ENCODE measurements at regions not wholly inside any gene's neighbourhood (a gene's known extent, or its start where the extent isn't known, plus 50 kb on each side); places are given as distances from the start of the nearest gene placed in this dataset.

DNA sequence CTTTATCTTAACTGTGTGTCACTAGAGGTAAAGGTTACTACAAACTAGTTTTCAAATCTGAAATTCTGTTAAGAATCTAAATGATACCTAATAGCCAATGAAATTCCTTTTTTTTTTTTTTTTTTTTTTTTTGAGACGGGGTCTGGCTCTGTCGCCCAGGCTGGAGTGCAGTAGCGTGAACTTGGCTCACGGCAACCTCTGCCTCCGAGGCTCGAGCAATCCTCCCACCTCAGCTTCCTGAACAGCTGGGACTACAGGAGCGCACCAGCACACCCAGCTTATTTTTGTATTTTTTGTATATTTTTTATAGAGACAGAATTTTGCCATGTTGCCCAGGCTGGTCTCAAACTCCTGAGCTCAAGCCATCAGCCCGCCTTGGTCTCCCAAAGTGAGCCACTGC lies 160.3 kb upstream of the NEBL start:
- no peak for FAIRE-seq

DNA sequence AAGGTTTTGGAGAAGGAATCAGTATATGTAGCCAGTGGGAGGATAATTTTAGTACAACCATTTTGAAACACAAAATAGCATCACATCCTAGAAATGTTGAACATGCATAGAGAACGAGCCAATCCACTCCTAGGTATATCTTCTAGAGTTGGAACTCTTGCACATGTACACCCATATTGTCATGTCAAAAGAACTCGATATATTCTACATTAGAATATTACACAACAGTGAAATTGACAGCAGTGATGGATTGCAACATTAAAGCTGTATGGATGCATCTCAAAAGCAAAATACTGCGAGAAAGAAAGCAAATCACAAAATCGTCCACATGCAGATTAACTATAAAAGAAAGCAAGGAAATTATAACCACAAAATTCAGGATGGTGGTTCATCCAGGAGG lies 159.3 kb upstream of the NEBL start:
- H3K4me1 ChIP-seq (ENCODE audit: control insufficient read depth in 2 of 3, insufficient read depth in 2 of 3, low read depth in 1 of 3, low read length in 3 of 3): no peaks in the 10 kb centered on the region
- no peak overlapping the region for H3K4me3 ChIP-seq (ENCODE audit: low read length in 3 of 3)
- H3K36me3 ChIP-seq (ENCODE audit: control insufficient read depth in 2 of 3, insufficient read depth in 3 of 3, low read length in 3 of 3): no peaks in the 10 kb centered on the region
- no peaks in the 10 kb centered on the region for H3K27me3 ChIP-seq (ENCODE audit: control insufficient read depth, insufficient read depth, low read length)
- intact Hi-C loops (cut with DNase I): no loop called here
- H3K9me3 ChIP-seq (ENCODE audit: control insufficient read depth in 2 of 3, insufficient read depth in 1 of 3, low read length in 3 of 3): peaks cover 0 to 4% (median 0%) of the 10 kb centered on the region in 3 donors
- no peak overlapping the region for H3K27ac ChIP-seq (ENCODE audit: low read depth in 2 of 2, low read length in 2 of 2)
- DNase-seq: no peak
- TF ChIP-seq, protein P1, sequence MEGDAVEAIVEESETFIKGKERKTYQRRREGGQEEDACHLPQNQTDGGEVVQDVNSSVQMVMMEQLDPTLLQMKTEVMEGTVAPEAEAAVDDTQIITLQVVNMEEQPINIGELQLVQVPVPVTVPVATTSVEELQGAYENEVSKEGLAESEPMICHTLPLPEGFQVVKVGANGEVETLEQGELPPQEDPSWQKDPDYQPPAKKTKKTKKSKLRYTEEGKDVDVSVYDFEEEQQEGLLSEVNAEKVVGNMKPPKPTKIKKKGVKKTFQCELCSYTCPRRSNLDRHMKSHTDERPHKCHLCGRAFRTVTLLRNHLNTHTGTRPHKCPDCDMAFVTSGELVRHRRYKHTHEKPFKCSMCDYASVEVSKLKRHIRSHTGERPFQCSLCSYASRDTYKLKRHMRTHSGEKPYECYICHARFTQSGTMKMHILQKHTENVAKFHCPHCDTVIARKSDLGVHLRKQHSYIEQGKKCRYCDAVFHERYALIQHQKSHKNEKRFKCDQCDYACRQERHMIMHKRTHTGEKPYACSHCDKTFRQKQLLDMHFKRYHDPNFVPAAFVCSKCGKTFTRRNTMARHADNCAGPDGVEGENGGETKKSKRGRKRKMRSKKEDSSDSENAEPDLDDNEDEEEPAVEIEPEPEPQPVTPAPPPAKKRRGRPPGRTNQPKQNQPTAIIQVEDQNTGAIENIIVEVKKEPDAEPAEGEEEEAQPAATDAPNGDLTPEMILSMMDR (IDR thresholded peaks at IDR 0.05; ENCODE audit: borderline replicate concordance, extremely low read depth, insufficient read depth): no peak
- FAIRE-seq: no peak
- no peak overlapping the region for H3K9ac ChIP-seq (ENCODE audit: low read length in 3 of 3)

More for the DNA sequence above, 160.3 kb upstream of the NEBL start:
- intact Hi-C loops (cut with DNase I): no loop called here
- H3K36me3 ChIP-seq (ENCODE audit: control insufficient read depth in 2 of 3, insufficient read depth in 3 of 3, low read length in 3 of 3): no peaks in the 10 kb centered on the region
- TF ChIP-seq, protein P1 (IDR thresholded peaks at IDR 0.05; ENCODE audit: borderline replicate concordance, extremely low read depth, insufficient read depth): no peak
- no peak for DNase-seq
- H3K27ac ChIP-seq (ENCODE audit: low read depth in 2 of 2, low read length in 2 of 2): no peak overlapping the region
- H3K9ac ChIP-seq (ENCODE audit: low read length in 3 of 3): no peak overlapping the region
- peaks cover 0 to 2% (median 0%) of the 10 kb centered on the region in 3 donors for H3K9me3 ChIP-seq (ENCODE audit: control insufficient read depth in 2 of 3, insufficient read depth in 1 of 3, low read length in 3 of 3)
- no peaks in the 10 kb centered on the region for H3K27me3 ChIP-seq (ENCODE audit: control insufficient read depth, insufficient read depth, low read length)
- H3K4me3 ChIP-seq (ENCODE audit: low read length in 3 of 3): no peak overlapping the region
- no peaks in the 10 kb centered on the region for H3K4me1 ChIP-seq (ENCODE audit: control insufficient read depth in 2 of 3, insufficient read depth in 2 of 3, low read depth in 1 of 3, low read length in 3 of 3)

DNA sequence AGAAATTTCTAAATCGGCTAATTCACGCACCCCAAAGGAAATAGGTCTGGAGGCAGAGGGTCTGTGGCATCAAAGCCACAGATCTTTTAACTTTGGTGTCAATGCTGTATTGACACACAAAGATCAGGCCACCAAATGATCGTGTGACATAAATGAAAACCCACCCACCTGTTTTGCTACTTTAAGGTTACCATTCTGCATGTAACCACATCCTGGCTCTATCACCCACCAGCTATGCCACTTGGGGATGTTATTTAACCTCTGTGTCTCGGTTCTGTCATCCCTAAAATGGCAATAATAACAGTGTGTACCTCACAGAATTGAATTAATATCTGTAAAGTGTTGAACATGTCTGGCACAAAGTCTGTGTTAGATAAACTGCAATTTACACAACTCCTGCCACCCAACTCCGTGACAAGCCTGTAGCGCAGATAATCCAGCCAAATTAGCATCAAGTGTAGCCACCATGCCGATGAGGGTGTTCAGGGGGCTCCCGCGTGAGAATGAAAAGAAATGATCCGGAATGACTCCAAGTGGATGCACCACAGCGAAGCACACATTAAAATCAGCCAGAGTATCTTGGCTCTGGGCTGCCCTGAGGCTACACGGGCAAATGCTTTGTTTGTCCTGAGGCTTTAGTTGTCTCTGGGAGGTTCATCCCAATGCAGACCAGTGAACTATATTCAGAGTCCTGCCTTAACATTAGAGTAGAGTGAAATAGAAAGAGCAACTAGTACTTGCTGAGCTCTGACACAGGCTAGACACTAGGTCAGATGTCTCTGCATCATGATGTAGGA lies 158.4 kb upstream of the NEBL start:
- H3K4me1 ChIP-seq (ENCODE audit: control insufficient read depth in 2 of 3, insufficient read depth in 2 of 3, low read depth in 1 of 3, low read length in 3 of 3): no peaks in the 10 kb centered on the region
- no peak overlapping the region for H3K27ac ChIP-seq (ENCODE audit: low read depth in 2 of 2, low read length in 2 of 2)
- no peak overlapping the region for H3K4me3 ChIP-seq (ENCODE audit: low read length in 3 of 3)
- intact Hi-C loops (cut with DNase I): no loop called here
- H3K9me3 ChIP-seq (ENCODE audit: control insufficient read depth in 2 of 3, insufficient read depth in 1 of 3, low read length in 3 of 3): peaks cover 0 to 4% (median 0%) of the 10 kb centered on the region in 3 donors
- H3K36me3 ChIP-seq (ENCODE audit: control insufficient read depth in 2 of 3, insufficient read depth in 3 of 3, low read length in 3 of 3): no peaks in the 10 kb centered on the region
- FAIRE-seq (no peak), DNase-seq (no peak)
- TF ChIP-seq, protein P1 (IDR thresholded peaks at IDR 0.05; ENCODE audit: borderline replicate concordance, extremely low read depth, insufficient read depth): no peak
- no peaks in the 10 kb centered on the region for H3K27me3 ChIP-seq (ENCODE audit: control insufficient read depth, insufficient read depth, low read length)
- no peak overlapping the region for H3K9ac ChIP-seq (ENCODE audit: low read length in 3 of 3)
